HEK293 (cell line): ENCODE measurements at regions not wholly inside any gene's neighbourhood (a gene's known extent, or its start where the extent isn't known, plus 50 kb on each side); places are given as distances from the start of the nearest gene placed in this dataset.
"Not testable (repeated sequence)": the region's sequence is repeated elsewhere in the genome, so short reads cannot be mapped to it uniquely, and the experiment has no call there.

Experiments used
- CTCF ChIA-PET: fragments of 350-600 bp; formaldehyde crosslinking; extraction: SDS; loops from one replicate; lab custom pipeline; 2021; ENCODE audit warnings: antibody characterized with exemption; lab: Yijun Ruan, JAX
- POLR2A ChIA-PET: fragments of 300-600 bp; formaldehyde crosslinking; extraction: SDS; loops from one replicate; lab custom pipeline; 2020; ENCODE audit warnings: antibody characterized with exemption, inconsistent platforms; lab: Yijun Ruan, JAX
- H3K27ac ChIP-seq: fragments of 200-500 bp; sonication (Bioruptor generic); 2 replicates; pipeline ENCODE4 v1.5.1; 2014; ENCODE audit warnings: low read depth, low read length, control low read depth, inconsistent platforms; ENCODE audit errors: extremely low read depth
- H3K36me3 ChIP-seq, 2 experiments: fragments of 200-500 bp in 1 of 2; sonication (Bioruptor generic) in 1 of 2; 1 replicate in 1 of 2; 2 replicates in 1 of 2; pipeline ENCODE4 v1.5.1; 2014 to 2017; ENCODE audit warnings: inconsistent platforms in 2 of 2, low read length in 2 of 2; ENCODE audit not compliant: control insufficient read depth in 2 of 2, insufficient read depth in 1 of 2
- H3K4me1 ChIP-seq: fragments of 200-500 bp; sonication (Bioruptor generic); 2 replicates; pipeline ENCODE4 v1.5.1; 2014; ENCODE audit warnings: mild to moderate bottlenecking, low read length, inconsistent platforms; ENCODE audit not compliant: control insufficient read depth, insufficient read depth
- H3K4me3 ChIP-seq: 2 replicates; pipeline ENCODE4 v1.5.1; 2011; ENCODE audit warnings: low read depth, mild to moderate bottlenecking, control low read depth, low read length, moderate library complexity
- H3K9me3 ChIP-seq: fragments of 200-500 bp; sonication (Bioruptor generic); 2 replicates; pipeline ENCODE4 v1.5.1; 2014; ENCODE audit warnings: low read depth, low read length, inconsistent platforms; ENCODE audit not compliant: control insufficient read depth, insufficient read depth
- HOXA7 ChIP-seq: sonication (generic); formaldehyde crosslinking; IDR thresholded peaks from 2 replicates; pipeline ENCODE4 v1.8.1; 2022; ENCODE audit warnings: missing genetic modification reagents, borderline replicate concordance
- OVOL3 ChIP-seq: fragments of 450-650 bp; formaldehyde crosslinking; IDR thresholded peaks from 2 replicates; pipeline ENCODE4 v1.5.1; 2016; ENCODE audit warnings: missing biosample characterization, missing genetic modification characterization
- RBAK ChIP-seq: fragments of 450-650 bp; formaldehyde crosslinking; IDR thresholded peaks from 2 replicates; pipeline ENCODE4 v1.5.1; 2016; ENCODE audit warnings: missing biosample characterization, missing genetic modification characterization
- ZBTB26 ChIP-seq: fragments of 450-650 bp; formaldehyde crosslinking; optimal IDR thresholded peaks from 2 replicates; pipeline ENCODE3; 2016; ENCODE audit warnings: missing biosample characterization, mild to moderate bottlenecking, missing genetic modification characterization
- ZNF132 ChIP-seq: fragments of 450-650 bp; formaldehyde crosslinking; IDR thresholded peaks from 2 replicates; pipeline ENCODE4 v1.5.1; 2017; ENCODE audit warnings: missing biosample characterization, missing genetic modification characterization, borderline replicate concordance
- ZNF202 ChIP-seq: fragments of 450-650 bp; formaldehyde crosslinking; IDR thresholded peaks from 2 replicates; pipeline ENCODE4 v1.5.1; 2016; ENCODE audit warnings: missing biosample characterization, missing genetic modification characterization, borderline replicate concordance
- ZNF335 ChIP-seq: fragments of 450-650 bp; formaldehyde crosslinking; conservative IDR thresholded peaks from 2 replicates; pipeline ENCODE4 v1.5.1; 2016; ENCODE audit warnings: missing biosample characterization, missing genetic modification characterization
- ZNF394 ChIP-seq: fragments of 450-650 bp; formaldehyde crosslinking; IDR thresholded peaks from 2 replicates; pipeline ENCODE4 v1.5.1; 2016; ENCODE audit warnings: missing biosample characterization, missing genetic modification characterization, mild to moderate bottlenecking, moderate library complexity, borderline replicate concordance
- ZNF544 ChIP-seq: fragments of 450-650 bp; formaldehyde crosslinking; IDR thresholded peaks from 2 replicates; pipeline ENCODE4 v1.5.0; 2017; ENCODE audit warnings: missing biosample characterization, missing genetic modification characterization
- ZNF561 ChIP-seq: fragments of 450-650 bp; IDR thresholded peaks from 2 replicates; pipeline ENCODE4 v1.5.1; 2018; ENCODE audit warnings: missing biosample characterization, missing genetic modification characterization, borderline replicate concordance
- ZNF658 ChIP-seq: fragments of 450-650 bp; formaldehyde crosslinking; IDR thresholded peaks from 2 replicates; pipeline ENCODE4; 2016; ENCODE audit warnings: missing biosample characterization, missing genetic modification characterization
- TF ChIP-seq, protein P1 (sequence below): fragments of 450-650 bp; formaldehyde crosslinking; IDR thresholded peaks from 2 replicates; pipeline ENCODE4 v1.5.1; 2016; ENCODE audit warnings: missing biosample characterization, missing genetic modification characterization

DNA sequence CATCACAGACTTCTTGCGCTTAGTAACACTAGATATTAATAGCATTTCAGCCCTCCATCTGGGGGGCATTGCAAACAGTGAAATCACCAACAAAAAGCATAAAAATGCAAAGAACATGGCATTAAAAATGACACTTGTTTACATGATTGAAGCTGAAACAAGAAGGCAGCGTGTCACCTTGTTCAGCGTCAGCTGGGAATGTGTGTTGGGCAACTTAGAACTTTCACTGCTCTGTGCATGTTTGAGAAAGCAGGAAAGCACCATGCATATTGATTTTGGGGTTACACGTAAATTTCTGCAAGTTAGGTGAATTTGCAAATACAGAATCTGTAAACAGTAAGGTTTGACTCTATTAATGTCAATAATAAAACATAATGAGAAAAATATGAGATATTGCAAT lies 162.9 kb downstream of the SOX4 start (continued):
- TF ChIP-seq ZNF394 (tag by site-specific recombination) (no peak), ZBTB26 (tag by site-specific recombination) (no peak), ZNF561 (tag by site-specific recombination) (no peak)
- TF ChIP-seq, protein P1, sequence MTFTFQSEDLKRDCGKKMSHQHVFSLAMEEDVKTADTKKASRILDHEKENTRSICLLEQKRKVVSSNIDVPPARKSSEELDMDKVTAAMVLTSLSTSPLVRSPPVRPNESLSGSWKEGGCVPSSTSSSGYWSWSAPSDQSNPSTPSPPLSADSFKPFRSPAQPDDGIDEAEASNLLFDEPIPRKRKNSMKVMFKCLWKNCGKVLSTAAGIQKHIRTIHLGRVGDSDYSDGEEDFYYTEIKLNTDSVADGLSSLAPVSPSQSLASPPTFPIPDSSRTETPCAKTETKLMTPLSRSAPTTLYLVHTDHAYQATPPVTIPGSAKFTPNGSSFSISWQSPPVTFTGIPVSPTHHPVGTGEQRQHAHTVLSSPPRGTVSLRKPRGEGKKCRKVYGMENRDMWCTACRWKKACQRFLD (tag by site-specific recombination): no peak

DNA sequence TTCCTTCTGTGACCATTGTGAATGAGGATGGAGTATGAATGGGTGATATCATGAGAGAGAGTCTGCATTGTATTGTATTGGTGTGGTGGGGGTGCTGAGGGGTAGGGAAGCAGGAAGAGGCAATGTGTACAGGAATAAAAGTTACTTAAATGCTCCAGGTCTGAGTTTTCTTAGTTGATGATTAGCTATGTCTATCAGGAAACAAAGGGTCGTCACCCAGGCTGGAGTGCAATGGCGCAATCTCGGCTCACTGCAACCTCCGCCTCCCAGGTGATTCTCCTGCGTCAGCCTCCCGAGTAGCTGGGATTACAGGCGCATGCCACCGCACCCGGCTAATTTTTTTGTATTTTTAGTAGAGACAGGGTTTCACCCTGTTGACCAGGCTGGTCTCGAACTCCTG lies 163.8 kb downstream of the SOX4 start:
- H3K36me3 ChIP-seq, CTCF ChIA-PET, H3K27ac ChIP-seq, H3K9me3 ChIP-seq, H3K4me3 ChIP-seq: not testable (repeated sequence)
- POLR2A ChIA-PET: interaction anchor here (0.7 kb wide), 1 partner anchor 15 kb away, joined by 6 read pairs; no protein-coding TSS in a partner anchor
- H3K4me1 ChIP-seq: peaks cover 23% of the 10 kb centered on the region

- CTCF ChIA-PET: interaction anchor here (1.1 to 1.2 kb wide), 2 partner anchors 32 to 141 kb away, joined by 3 to 4 read pairs; no protein-coding TSS in a partner anchor
- POLR2A ChIA-PET: interaction anchor here (1.0 to 2.4 kb wide), 3 partner anchors 10 to 166 kb away, joined by 3 to 18 read pairs (median 3); partner anchors contain the start of gene SOX4
- TF ChIP-seq HOXA7 (CRISPR knock-in tag) (no peak), RBAK (no peak), OVOL3 (no peak), ZNF132 (tag by site-specific recombination) (no peak), ZNF335 (tag by site-specific recombination) (no peak)
- TF ChIP-seq, all 188 proteins: peak for 0
- H3K4me3 ChIP-seq: no peak overlapping the region
- peaks cover 4% of the 10 kb centered on the region; the same call in 1 of the 2 replicates for H3K4me1 ChIP-seq
- no peak overlapping the region for H3K27ac ChIP-seq
- no peaks in the 10 kb centered on the region for H3K9me3 ChIP-seq
- H3K36me3 ChIP-seq: no peaks in the 10 kb centered on the region
Observed at GRCh38 chr6:21759721-21760120, 166.2 kb downstream of the SOX4 start.

- POLR2A ChIA-PET: interaction anchor here (1.4 kb wide), 1 partner anchor 168 kb away, joined by 4 read pairs; the partner anchor contains the start of gene SOX4
Observed at GRCh38 chr6:21761053-21761730, 167.6 kb downstream of the SOX4 start.

GRCh38 chr6:21764989-21765388 lies 171.4 kb downstream of the SOX4 start:
- POLR2A ChIA-PET: interaction anchor here (3.1 kb wide), 1 partner anchor 171 kb away, joined by 8 read pairs; the partner anchor contains the start of gene SOX4
- CTCF ChIA-PET: interaction anchor here (0.9 kb wide), 1 partner anchor 171 kb away, joined by 3 read pairs; no protein-coding TSS in a partner anchor
- H3K4me3 ChIP-seq: no peak overlapping the region
- peaks cover 21% of the 10 kb centered on the region for H3K4me1 ChIP-seq
- H3K9me3 ChIP-seq: no peaks in the 10 kb centered on the region
- no peak overlapping the region for H3K27ac ChIP-seq
- no peaks in the 10 kb centered on the region for H3K36me3 ChIP-seq
- TF ChIP-seq ZNF544 (tag by site-specific recombination) (no peak), ZNF394 (tag by site-specific recombination) (no peak), ZNF658 (tag by site-specific recombination) (no peak)

More at GRCh38 chr6:21761053-21761730, 167.6 kb downstream of the SOX4 start:
- TF ChIP-seq ZNF202: peak; percentile 91; the same call in 1 of the 2 replicates
- TF ChIP-seq, all 188 proteins: peak for 1; not testable (repeated sequence) for 187
- H3K4me3 ChIP-seq, H3K27ac ChIP-seq, H3K36me3 ChIP-seq, H3K4me1 ChIP-seq, H3K9me3 ChIP-seq, CTCF ChIA-PET: not testable (repeated sequence)
